OCI-LY1 (cell line): ENCODE measurements at regions not wholly inside any gene's neighbourhood (a gene's known extent, or its start where the extent isn't known, plus 50 kb on each side); places are given as distances from the start of the nearest gene placed in this dataset.

ENCODE experiments used
- H2AFZ ChIP-seq: fragments of 200-600 bp; sonication (generic), shearing (Covaris generic); 2 replicates; pipeline ENCODE4 v1.6.0; 2014; ENCODE audit warnings: antibody characterized with exemption, mild to moderate bottlenecking, low read length
- H3F3A ChIP-seq: fragments of 200-600 bp; sonication (generic), shearing (Covaris generic); 2 replicates; pipeline ENCODE4 v1.6.0; 2014; ENCODE audit warnings: mild to moderate bottlenecking, antibody characterized with exemption, low read length, moderate library complexity; ENCODE audit not compliant: insufficient read depth
- H3K27ac ChIP-seq: fragments of 200-600 bp; sonication (generic); 2 replicates; pipeline ENCODE4 v1.5.1; 2014; ENCODE audit warnings: low read length, mixed run types, mild to moderate bottlenecking, low read depth; ENCODE audit not compliant: poor library complexity, severe bottlenecking
- H3K27me3 ChIP-seq: fragments of 200-600 bp; sonication (generic); 2 replicates; pipeline ENCODE4 v1.6.0; 2014; ENCODE audit warnings: antibody characterized with exemption, mild to moderate bottlenecking, low read length, moderate library complexity; ENCODE audit not compliant: insufficient read depth
- H3K36me3 ChIP-seq: fragments of 200-600 bp; sonication (generic); 2 replicates; pipeline ENCODE4 v1.6.1; 2014; ENCODE audit warnings: mild to moderate bottlenecking, antibody characterized with exemption, low read length, moderate library complexity, mixed read lengths; ENCODE audit not compliant: insufficient read depth
- H3K4me1 ChIP-seq: fragments of 200-600 bp; sonication (generic); 2 replicates; pipeline ENCODE4 v1.5.1; 2014; ENCODE audit warnings: mild to moderate bottlenecking, low read length, moderate library complexity; ENCODE audit not compliant: insufficient read depth, severe bottlenecking
- H3K4me2 ChIP-seq: fragments of 200-600 bp; sonication (generic), shearing (Covaris generic); 2 replicates; pipeline ENCODE4 v1.6.1; 2014; ENCODE audit warnings: low read length
- H3K4me3 ChIP-seq: fragments of 200-600 bp; sonication (generic); 2 replicates; pipeline ENCODE4 v1.5.1; 2014; ENCODE audit warnings: low read length, low read depth, mild to moderate bottlenecking, mixed read lengths; ENCODE audit not compliant: poor library complexity, severe bottlenecking
- H3K79me2 ChIP-seq: fragments of 200-600 bp; shearing (Covaris generic); 2 replicates; pipeline ENCODE4 v1.6.1; 2016; ENCODE audit warnings: mixed run types, low read length, mixed read lengths; ENCODE audit not compliant: insufficient read depth
- H3K9ac ChIP-seq: fragments of 200-600 bp; sonication (generic), shearing (Covaris generic); 2 replicates; pipeline ENCODE4 v1.6.1; 2014; ENCODE audit warnings: mild to moderate bottlenecking, low read length, mixed read lengths
- H3K9me2 ChIP-seq: fragments of 200-600 bp; sonication (generic), shearing (Covaris generic); 2 replicates; pipeline ENCODE4 v1.6.1; 2014; ENCODE audit warnings: low read depth, mild to moderate bottlenecking, low read length, mixed read lengths
- H3K9me3 ChIP-seq: fragments of 200-600 bp; shearing (Covaris generic); 2 replicates; pipeline ENCODE4 v1.6.1; 2014; ENCODE audit warnings: low read length, mixed read lengths
- H4K20me1 ChIP-seq: fragments of 200-600 bp; sonication (generic), shearing (Covaris generic); 2 replicates; pipeline ENCODE4 v1.6.0; 2016; ENCODE audit warnings: mild to moderate bottlenecking, low read length; ENCODE audit not compliant: insufficient read depth
- CTCF ChIP-seq: fragments of 200-600 bp; sonication (generic), shearing (Covaris generic); IDR thresholded peaks from 2 replicates; pipeline ENCODE4 v1.5.1; 2017; ENCODE audit warnings: mild to moderate bottlenecking, antibody characterized with exemption, low read length, moderate library complexity, mixed read lengths
- EZH2 ChIP-seq: fragments of 200-600 bp; sonication (generic), shearing (Covaris generic); IDR thresholded peaks from 2 replicates; pipeline ENCODE4 v1.8.0; 2017; ENCODE audit warnings: borderline replicate concordance, mixed run types, mild to moderate bottlenecking, antibody characterized with exemption, low read length, moderate library complexity, mixed read lengths

GRCh38 chr12:60337839-60338549 is 742.2 kb downstream of the SLC16A7 start:
- no peak overlapping the region for H3K27ac ChIP-seq
- H3K9me3 ChIP-seq, result no peaks in the 10 kb centered on the region
- H3K27me3 ChIP-seq, result no peaks in the 10 kb centered on the region
- TF ChIP-seq EZH2 (no peak), CTCF (no peak)
- no peaks in the 10 kb centered on the region for H3F3A ChIP-seq
- no peak overlapping the region for H3K9ac ChIP-seq
- no peak overlapping the region for H3K4me2 ChIP-seq
- H3K4me3 ChIP-seq, result no peak overlapping the region
- no peaks in the 10 kb centered on the region for H3K79me2 ChIP-seq
- no peaks in the 10 kb centered on the region for H4K20me1 ChIP-seq
- no peak overlapping the region for H2AFZ ChIP-seq
- no peaks in the 10 kb centered on the region for H3K4me1 ChIP-seq
- no peaks in the 10 kb centered on the region for H3K36me3 ChIP-seq
- no peaks in the 10 kb centered on the region for H3K9me2 ChIP-seq

DNA sequence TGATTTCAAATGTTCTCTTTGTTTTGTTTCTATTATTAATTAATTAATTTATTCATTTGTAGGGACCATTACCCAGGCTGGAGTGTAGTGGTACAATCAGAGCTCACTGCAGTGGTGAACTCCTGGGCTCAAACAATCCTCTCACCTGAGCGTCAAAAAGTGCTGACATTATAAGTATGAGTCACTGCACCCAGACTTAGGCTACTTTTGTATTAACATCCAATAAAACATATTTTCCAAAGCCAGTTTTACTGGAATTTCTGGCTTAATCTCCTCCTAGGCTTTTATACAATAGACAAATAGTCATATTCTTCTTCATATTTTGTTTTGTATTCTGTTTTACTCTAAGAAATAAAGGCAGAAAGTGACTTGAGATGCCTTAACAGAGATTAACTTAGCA is 749.6 kb downstream of the SLC16A7 start:
- Histone ChIP-seq H3K36me3 (no peaks in the 10 kb centered on the region), H3K4me3 (no peak overlapping the region), H3F3A (no peaks in the 10 kb centered on the region), H3K79me2 (no peaks in the 10 kb centered on the region), H4K20me1 (no peaks in the 10 kb centered on the region), H3K9me3 (no peaks in the 10 kb centered on the region), H2AFZ (no peak overlapping the region), H3K9me2 (no peaks in the 10 kb centered on the region), H3K4me2 (no peak overlapping the region), H3K27ac (no peak overlapping the region), H3K9ac (no peak overlapping the region), H3K4me1 (no peaks in the 10 kb centered on the region), H3K27me3 (no peaks in the 10 kb centered on the region)
- TF ChIP-seq EZH2 (no peak), CTCF (no peak)

- H3K9me3 ChIP-seq, result no peaks in the 10 kb centered on the region
- no peaks in the 10 kb centered on the region for H3F3A ChIP-seq
- no peak overlapping the region for H3K27ac ChIP-seq
- no peaks in the 10 kb centered on the region for H3K79me2 ChIP-seq
- H2AFZ ChIP-seq, result no peak overlapping the region
- no peak overlapping the region for H3K4me2 ChIP-seq
- no peaks in the 10 kb centered on the region for H3K36me3 ChIP-seq
- TF ChIP-seq EZH2, result no peak
- no peak for TF ChIP-seq CTCF
- H3K4me1 ChIP-seq, result no peaks in the 10 kb centered on the region
- no peak overlapping the region for H3K9ac ChIP-seq
- H4K20me1 ChIP-seq, result no peaks in the 10 kb centered on the region
- no peaks in the 10 kb centered on the region for H3K27me3 ChIP-seq
- H3K9me2 ChIP-seq, result no peaks in the 10 kb centered on the region
- H3K4me3 ChIP-seq, result no peak overlapping the region
These were observed 753.6 kb downstream of the SLC16A7 start for GRCh38 chr12:60349232-60349978.
